Tibial artery (tissue), 4 donors: ENCODE measurements at regions not wholly inside any gene's neighbourhood (a gene's known extent, or its start where the extent isn't known, plus 50 kb on each side); places are given as distances from the start of the nearest gene placed in this dataset.

Experiments
- DNase-seq, 2 donors: peaks; one replicate each; pipeline ENCODE4 v3.0.0-alpha.2; 2019
- H3K27ac ChIP-seq, 2 donors: fragments of 200-600 bp; sonication (generic) in 1 of 2; 1 replicate in 1 of 2; 2 replicates in 1 of 2; pipeline ENCODE4 v1.5.1; 2018 to 2019; ENCODE audit warnings: mild to moderate bottlenecking in 1 of 2
- H3K27me3 ChIP-seq, 2 donors: fragments of 200-600 bp; sonication (generic) in 1 of 2; one replicate each; pipeline versions ENCODE4 v1.5.1 to v1.6.0; 2016 to 2019
- H3K36me3 ChIP-seq, 3 donors: fragments of 200-600 bp; sonication (generic) in 2 of 3; one replicate each; pipeline ENCODE4 v1.5.1; 2016 to 2019; ENCODE audit warnings: mild to moderate bottlenecking in 2 of 3
- H3K4me1 ChIP-seq, 4 donors: fragments of 200-600 bp; sonication (generic) in 2 of 4; 1 replicate in 3 of 4; 2 replicates in 1 of 4; pipeline ENCODE4 v1.5.1; 2016 to 2019
- H3K4me3 ChIP-seq, 2 donors: fragments of 200-600 bp; sonication (generic) in 1 of 2; 1 replicate in 1 of 2; 2 replicates in 1 of 2; pipeline ENCODE4 v1.5.1; 2018 to 2019; ENCODE audit warnings: mild to moderate bottlenecking in 2 of 2
- H3K9me3 ChIP-seq, 3 donors: fragments of 200-600 bp; sonication (generic) in 1 of 3; one replicate each; pipeline ENCODE4 v1.5.1; 2016 to 2019
- CTCF ChIP-seq, 2 experiments: fragments of 200-600 bp in 1 of 2; fragments of 450-650 bp in 1 of 2; IDR thresholded peaks; one replicate each; pipeline ENCODE4 v1.5.1; 2017 to 2019; ENCODE audit warnings: antibody characterized with exemption in 2 of 2, mild to moderate bottlenecking in 1 of 2, moderate library complexity in 1 of 2
- intact Hi-C: fragments of 100-400 bp; cut with DNase I; formaldehyde crosslinking; loops from one replicate; pipeline ENCODE4 v1.15.0; 2023; ENCODE audit warnings: low total_unique reads

DNA sequence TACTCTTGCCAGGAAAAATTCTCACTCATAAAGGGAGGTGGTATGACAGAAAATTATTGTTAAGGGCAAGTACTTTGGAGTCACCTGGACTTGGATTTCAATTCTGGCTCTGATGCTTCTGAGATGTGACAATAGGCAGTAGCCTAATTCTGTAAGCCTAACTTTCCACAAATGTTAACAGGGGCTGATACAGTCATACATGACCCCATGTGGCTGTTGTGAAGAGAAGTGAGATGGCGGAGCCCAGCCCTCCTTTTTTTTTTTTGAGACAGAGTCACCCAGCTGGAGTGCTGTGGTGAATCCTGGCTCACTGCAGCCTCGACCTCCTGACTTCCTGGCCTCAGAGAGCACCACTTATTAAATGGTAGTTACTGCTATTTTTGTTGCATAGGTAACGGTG, 54.4 kb upstream of the IRF2 start:
- H3K4me1 ChIP-seq = no peaks in the 10 kb centered on the region

GRCh38 chr4:184528051-184528450, 53.7 kb upstream of the IRF2 start:
- Histone ChIP-seq H3K27me3 (no peaks in the 10 kb centered on the region), H3K36me3 (no peaks in the 10 kb centered on the region), H3K9me3 (peaks cover 0 to 29% (median 0%) of the 10 kb centered on the region in 3 donors), H3K4me3 (no peak overlapping the region), H3K27ac (no peak overlapping the region), H3K4me1 (no peaks in the 10 kb centered on the region)
- no peak for TF ChIP-seq CTCF (IDR thresholded peaks at IDR 0.05)
- intact Hi-C loops = no loop called here
- DNase-seq = no peak

More for the DNA sequence above, 54.4 kb upstream of the IRF2 start:
- intact Hi-C loops = no loop called here
- DNase-seq = no peak
- no peaks in the 10 kb centered on the region for H3K27me3 ChIP-seq
- H3K9me3 ChIP-seq = peaks cover 0 to 23% (median 0%) of the 10 kb centered on the region in 3 donors
- TF ChIP-seq CTCF (IDR thresholded peaks at IDR 0.05) = no peak
- no peak overlapping the region for H3K4me3 ChIP-seq
- H3K36me3 ChIP-seq = no peaks in the 10 kb centered on the region
- H3K27ac ChIP-seq = no peak overlapping the region

DNA sequence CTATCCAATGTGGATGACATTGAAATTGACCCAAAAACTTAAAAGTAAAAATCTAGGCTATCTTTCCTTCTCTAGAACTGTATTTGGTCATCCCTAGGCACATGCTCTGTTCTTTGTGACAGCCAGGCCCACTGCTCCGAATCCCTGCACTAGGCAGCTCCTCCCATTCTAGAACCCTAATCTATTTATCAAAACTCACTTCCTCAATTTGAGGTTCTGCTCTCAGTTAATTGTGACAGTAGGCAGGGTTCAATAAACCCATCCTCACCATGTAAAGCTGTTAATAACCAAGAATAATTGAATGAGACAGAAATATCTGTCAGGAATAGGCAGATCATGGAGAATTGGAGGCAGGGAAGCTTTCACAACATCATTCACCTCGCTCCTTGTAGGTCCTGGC, 51.9 kb upstream of the IRF2 start:
- DNase-seq = no peak
- TF ChIP-seq CTCF (IDR thresholded peaks at IDR 0.05) = no peak
- intact Hi-C loops = no loop called here
- Histone ChIP-seq H3K36me3 (no peaks in the 10 kb centered on the region), H3K27me3 (no peaks in the 10 kb centered on the region), H3K27ac (no peak overlapping the region), H3K4me3 (no peak overlapping the region), H3K9me3 (peaks cover 0 to 47% (median 4%) of the 10 kb centered on the region in 3 donors), H3K4me1 (no peaks in the 10 kb centered on the region)
